ENCODE measurements at regions not wholly inside any gene's neighbourhood (a gene's known extent, or its start where the extent isn't known, plus 50 kb on each side); places are given as distances from the start of the nearest gene placed in this dataset.

- H3K36me3 ChIP-seq (replicated peaks in 1 of 2; ENCODE audit: control insufficient read depth in 1 of 2, insufficient read depth in 2 of 2, low read length in 2 of 2): no peaks in the 10 kb centered on the region
- intact Hi-C loops (cut with micrococcal nuclease; ENCODE audit: unreplicated experiment): no loop called here
- in situ Hi-C loops (cut with HindIII; ENCODE audit: extremely low pct_ligation_motif_present, low pct_unique_long_range_greater_than_20kb): no loop called here
- ATAC-seq: no peak
- CTCF ChIA-PET (ENCODE audit: low intra/inter-chr PET ratio, low total read pairs): no interaction called here
- 0 out of 5 replicates have a peak, but pooled peaks cover 0 to 3% of the 10 kb centered on the region in 2 experiments for H3K27me3 ChIP-seq (ENCODE audit: control insufficient read depth in 1 of 2, insufficient read depth in 2 of 2, low read length in 2 of 2)
- no peaks in the 10 kb centered on the region for H3K9me3 ChIP-seq (ENCODE audit: low read length)
- H3K4me3 ChIP-seq (replicated peaks in 1 of 3; ENCODE audit: insufficient read depth in 1 of 3, low read depth in 2 of 3, low read length in 3 of 3): no peak overlapping the region
- no peaks in the 10 kb centered on the region for H4K20me1 ChIP-seq (ENCODE audit: insufficient read depth, low read length)
- no peak for FAIRE-seq
- no peak for TF ChIP-seq NFE2 (CRISPR knock-in tag; IDR thresholded peaks at IDR 0.05)
- no peak for TF ChIP-seq ZNF761 (CRISPR knock-in tag; conservative IDR thresholded peaks at IDR 0.05)
- TF ChIP-seq GABPA (IDR thresholded peaks at IDR 0.05; ENCODE audit: low read depth, low read length): no peak
- no peak for TF ChIP-seq GABPA (CRISPR knock-in tag; IDR thresholded peaks at IDR 0.05; ENCODE audit: low read depth)
- TF ChIP-seq RNF219 (CRISPR knock-in tag; IDR thresholded peaks at IDR 0.05): no peak
- TF ChIP-seq HDAC2 (CRISPR knock-in tag; IDR thresholded peaks at IDR 0.05): no peak
- no peak for TF ChIP-seq XRCC5 (optimal IDR thresholded peaks at IDR 0.05; ENCODE audit: low read length)
- no peak overlapping the region for H3K9ac ChIP-seq (ENCODE audit: insufficient read depth, low read depth, low read length)
- BruUV-seq (replicated peaks): no TSS peak
- POLR2A ChIA-PET: no interaction called here
- H2AFZ ChIP-seq (ENCODE audit: low read length): no peak overlapping the region
- no peak overlapping the region for H3K4me2 ChIP-seq (ENCODE audit: low read depth, low read length)
- no peaks in the 10 kb centered on the region for H3K4me1 ChIP-seq (ENCODE audit: insufficient read depth, low read length)
- DNase-seq (ENCODE audit: low spot score): no peak
- no peaks in the 10 kb centered on the region for H3K79me2 ChIP-seq (ENCODE audit: insufficient read depth, low read length)
- 8% methylated on average over 10 of the region's 10 CpGs for WGBS (ENCODE audit: low lambda C conversion rate)
- no peak overlapping the region for H3K27ac ChIP-seq (ENCODE audit: extremely low read length, insufficient read depth, low read length)
Measured at GRCh38 chr3:124277144-124277890, 285.4 kb upstream of the ROPN1 start.

Data from HepG2 (cell line).